CD4-positive, alpha-beta T cell treated with Interleukin-21 for 1 hour (primary cell): ENCODE measurements at regions not wholly inside any gene's neighbourhood (a gene's known extent, or its start where the extent isn't known, plus 50 kb on each side); places are given as distances from the start of the nearest gene placed in this dataset.
"Not testable (repeated sequence)": the region's sequence is repeated elsewhere in the genome, so short reads cannot be mapped to it uniquely, and the experiment has no call there.

ENCODE experiments used
- DNase-seq: peaks from one replicate; pipeline ENCODE4 v3.0.0-alpha.2; 2020

DNA sequence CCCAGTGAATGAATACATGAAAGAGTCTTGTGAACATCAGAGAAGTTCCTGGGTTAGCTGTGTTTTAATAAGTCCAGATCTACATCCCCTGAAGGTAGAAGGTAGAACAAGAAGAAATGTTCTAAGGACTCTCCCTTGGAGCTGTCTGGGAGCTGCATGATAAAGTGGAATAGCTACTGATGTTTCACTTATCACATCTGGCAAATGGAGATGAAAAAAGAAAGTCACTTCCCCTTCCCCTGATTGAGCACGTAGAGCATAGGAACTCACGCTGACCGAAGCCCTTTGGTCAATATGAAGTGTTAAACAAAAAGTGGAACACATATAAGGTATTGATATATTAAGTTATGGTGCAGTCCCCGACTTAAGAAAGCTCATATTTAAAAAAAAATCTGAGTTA, 53.2 kb upstream of the PARP1 start:
- no peak for DNase-seq

DNA sequence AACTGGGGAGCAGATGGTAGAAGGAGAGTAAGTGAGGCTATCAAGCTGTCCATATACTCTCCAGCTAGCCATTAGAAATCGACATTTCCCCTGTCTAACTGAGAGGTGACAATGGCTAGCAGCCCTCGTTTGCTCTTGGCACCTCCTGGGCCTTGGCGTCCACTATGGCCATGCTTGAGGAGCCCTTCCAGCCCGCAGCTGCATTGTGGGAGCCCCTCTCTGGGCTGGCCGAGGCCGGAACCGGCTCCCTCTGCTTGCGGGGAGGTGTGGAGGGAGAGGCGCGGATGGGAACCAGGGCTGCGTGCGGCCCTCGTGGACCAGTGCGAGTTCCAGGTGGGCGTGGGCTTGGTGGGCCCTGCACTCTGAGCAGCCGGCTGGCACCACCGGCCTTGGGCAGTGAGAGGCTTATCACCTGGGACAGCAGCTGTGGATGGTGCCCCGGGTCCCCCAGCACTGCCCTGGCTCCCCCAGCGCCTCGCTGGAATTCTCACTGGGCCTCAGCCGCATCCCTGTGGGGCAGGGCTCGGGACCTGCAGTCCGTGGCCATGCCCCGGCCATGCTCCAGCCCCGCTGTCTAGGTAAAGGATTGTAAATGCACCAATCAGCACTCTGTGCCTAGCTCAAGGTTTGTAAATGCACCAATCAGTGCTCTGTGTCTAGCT, 56.2 kb upstream of the PARP1 start:
- no peak for DNase-seq

DNA sequence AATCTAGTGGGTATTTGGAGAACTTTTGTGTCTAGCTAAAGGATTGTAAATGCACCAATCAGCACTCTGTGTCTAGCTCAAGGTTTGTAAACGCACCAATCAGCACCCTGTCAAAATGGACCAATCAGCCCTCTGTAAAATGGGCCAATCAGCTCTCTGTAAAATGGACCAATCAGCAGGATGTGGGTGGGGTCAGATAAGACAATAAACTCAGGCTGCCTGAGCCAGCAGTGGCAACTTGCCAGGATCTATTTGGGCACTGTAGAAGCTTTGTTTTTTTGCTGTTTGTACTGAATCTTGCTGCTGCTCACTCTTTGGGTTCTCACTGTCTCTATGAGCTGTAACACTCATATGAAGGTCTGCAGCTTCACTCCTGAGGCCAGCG, 56.7 kb upstream of the PARP1 start:
- not testable (repeated sequence) for DNase-seq

DNA sequence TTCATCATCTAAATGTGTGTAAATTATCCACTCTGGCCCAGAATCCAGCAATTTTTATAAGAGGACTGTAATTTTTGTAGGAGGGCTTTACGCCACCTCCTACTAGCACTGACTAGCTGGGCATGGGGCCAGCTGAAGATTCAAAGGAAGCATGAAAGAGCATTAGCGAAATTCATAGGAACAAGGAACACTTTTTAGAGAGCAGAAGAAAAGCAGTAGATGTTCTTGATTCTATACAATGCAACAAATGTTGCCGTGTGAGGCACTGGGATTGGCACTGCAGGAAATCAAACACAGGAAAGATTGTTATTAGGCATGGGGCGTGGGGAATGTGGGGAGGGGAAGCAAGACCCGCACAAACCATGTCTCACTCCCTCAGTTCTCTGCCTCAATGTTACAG, 58.4 kb upstream of the PARP1 start:
- no peak for DNase-seq

DNA sequence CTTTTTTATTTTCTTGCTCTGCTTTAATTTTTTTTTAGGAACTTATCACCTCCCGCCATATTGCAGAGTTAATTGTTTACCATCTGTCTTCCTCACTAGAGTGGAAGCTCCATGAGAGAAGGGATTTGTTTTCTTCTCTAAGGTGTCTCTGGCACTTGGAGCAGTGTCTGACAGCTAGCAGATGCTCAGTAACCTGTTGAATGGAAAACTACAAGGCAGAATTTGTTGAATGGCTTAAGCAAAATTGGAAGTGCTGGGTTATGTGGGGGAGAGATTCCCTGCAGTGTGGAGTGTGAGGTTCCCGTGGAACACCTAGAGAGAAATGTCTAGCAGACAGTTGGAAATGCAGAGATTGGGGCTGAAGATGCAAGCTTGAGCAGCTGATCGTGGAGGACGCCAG, 59.5 kb upstream of the PARP1 start:
- no peak for DNase-seq

DNA sequence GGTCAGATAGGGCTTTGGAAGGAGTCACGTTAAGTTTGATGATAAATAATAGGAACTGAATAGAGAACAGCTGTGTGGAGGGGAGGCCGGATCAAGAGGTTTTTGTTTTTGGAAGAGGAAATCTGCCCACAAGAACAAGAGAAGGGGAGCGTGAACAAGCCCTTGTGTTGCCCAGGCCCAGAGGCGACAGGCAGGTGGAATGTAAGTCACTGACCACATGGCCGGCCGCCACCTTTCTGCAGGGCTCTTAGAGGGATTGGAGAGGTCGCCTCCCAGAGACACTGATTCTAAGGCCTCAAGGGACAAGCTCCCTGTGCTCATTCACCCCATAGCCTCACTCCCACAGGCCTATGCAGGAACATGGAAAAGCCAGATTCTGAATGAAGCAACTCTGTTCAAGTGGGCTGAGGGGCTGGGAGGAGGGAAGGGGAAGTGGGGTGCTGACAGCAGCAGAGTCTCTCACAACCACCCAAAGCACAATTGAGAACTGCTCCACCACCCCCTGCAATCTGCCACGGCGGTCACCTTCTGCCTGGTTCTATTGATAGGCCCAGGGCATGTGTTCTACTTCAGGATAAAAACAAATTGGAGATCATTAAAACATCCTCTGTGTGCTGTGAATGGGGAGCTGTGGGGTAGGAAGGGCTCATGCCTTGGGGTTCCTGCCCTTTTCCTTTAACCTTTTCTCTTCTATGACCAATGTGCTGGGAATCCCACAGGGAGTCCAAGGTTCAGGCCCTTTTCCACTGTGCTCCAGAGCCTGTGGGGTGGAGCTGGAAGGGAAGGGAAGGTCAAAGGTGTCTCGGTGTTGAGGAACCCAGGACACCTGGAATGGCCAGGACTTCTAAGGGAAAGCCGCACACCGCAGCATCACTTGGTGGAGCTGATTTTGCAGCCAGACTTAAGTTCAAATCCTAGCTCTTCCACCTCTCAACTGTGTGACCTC, 63.3 kb upstream of the PARP1 start:
- DNase-seq, result no peak

DNA sequence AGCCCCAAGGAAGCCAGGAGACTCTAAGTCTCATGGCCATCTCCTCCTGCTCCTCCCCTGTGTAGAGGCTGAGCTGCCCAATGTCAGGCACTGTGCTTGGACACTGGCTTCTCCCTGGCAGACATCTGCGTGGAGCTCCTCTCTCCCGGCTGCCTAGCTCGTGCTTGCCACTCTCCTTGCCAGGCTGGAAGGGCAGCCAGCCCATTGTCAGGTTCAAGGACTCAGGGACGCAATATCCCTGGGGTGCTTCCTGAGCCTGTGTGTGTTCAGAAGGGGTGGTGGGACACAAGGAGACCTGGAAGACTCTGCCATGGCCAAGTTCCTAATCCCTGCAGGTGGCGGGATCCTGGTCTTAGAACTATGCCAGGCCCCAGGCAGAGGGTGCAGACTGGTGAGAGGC, 65.4 kb upstream of the PARP1 start:
- DNase-seq, result no peak

DNA sequence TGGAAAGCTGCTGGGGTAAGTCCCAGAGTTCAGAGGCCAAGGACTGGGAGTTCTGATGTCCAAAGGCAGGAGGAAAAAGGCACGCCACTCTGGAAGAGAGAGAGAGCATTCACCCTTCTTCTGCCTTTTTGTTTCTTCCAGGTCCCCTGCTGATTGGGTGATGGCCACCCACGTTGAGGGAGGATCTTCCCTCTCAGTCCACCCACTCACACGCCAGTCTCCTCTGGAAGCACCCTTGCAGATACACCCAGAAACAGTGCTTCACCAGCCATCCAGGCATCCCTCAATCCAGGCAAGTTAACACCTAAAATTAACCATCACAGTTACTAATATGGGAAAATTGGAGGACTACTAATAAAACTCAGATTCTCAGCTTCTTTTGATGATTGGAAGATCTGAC, 66.1 kb upstream of the PARP1 start:
- no peak for DNase-seq

DNA sequence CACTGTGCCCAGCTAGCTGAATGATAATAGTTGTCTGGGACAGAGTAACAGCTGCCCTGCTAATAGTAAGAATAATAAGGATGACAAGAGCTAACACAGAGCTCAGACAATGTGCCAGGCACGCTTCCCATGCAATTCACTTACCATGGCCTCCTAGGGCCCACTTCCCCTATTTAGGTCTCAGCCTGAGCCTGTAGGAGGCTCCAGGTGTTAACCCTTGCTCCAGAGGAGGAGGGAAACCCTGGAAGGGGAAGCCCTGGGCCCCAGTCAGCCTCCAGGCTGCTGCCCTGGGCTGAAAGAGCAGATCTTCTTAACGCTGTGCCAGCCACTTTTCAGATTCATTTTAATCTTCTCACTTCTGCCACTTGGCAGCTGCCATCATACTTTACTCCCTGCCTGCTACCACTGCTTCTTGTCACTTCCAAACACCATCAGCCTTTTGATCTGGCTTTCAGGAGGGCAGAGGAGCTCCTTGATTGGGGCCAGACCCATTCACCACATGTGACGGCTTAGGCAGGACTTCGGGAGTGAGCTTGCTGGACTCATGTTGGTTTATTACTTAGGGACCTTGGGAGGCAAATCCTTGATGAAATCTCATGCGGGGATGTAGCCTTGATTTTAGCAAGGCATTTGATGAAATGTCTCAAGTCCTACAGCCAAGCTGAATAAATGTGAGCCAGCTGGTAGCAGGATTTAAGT, 66.7 kb upstream of the PARP1 start:
- DNase-seq, result no peak

DNA sequence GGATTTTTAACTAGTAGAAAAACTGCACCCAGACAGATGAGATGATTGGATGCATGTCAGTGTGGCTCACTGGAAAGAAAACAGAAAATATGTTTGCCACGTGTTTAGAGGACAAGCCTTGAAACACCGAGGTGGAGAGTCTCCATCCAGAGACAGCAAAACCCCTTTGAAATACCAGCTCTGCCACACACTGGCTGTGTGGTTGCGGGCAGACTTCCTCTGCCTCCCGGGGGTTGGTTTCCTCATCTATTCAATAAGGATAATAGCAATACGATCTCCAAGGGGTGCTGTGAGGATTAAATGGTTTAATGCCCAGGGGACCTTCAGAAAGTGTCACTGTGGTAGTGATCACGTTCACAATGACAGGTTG, 67.2 kb upstream of the PARP1 start:
- no peak for DNase-seq

DNA sequence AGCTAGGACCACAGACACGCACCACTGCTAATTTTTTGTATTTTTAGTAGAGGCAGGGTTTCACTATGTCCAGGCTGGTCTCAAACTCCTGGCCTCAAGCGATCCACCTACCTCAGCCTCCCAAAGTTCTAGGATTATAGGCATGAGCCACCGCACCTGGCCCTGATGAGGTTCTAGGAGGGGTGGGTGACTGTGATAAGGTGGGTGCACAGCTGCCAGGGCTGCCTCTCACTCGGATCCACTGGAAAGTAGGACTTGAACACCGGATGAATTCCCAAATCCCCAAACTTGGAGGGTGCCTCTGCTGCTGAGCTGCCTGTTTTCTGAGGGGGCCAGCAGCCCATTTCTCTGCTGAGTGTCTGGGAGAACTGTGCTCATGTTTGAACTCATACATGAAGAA, 68.2 kb upstream of the PARP1 start:
- no peak for DNase-seq

DNA sequence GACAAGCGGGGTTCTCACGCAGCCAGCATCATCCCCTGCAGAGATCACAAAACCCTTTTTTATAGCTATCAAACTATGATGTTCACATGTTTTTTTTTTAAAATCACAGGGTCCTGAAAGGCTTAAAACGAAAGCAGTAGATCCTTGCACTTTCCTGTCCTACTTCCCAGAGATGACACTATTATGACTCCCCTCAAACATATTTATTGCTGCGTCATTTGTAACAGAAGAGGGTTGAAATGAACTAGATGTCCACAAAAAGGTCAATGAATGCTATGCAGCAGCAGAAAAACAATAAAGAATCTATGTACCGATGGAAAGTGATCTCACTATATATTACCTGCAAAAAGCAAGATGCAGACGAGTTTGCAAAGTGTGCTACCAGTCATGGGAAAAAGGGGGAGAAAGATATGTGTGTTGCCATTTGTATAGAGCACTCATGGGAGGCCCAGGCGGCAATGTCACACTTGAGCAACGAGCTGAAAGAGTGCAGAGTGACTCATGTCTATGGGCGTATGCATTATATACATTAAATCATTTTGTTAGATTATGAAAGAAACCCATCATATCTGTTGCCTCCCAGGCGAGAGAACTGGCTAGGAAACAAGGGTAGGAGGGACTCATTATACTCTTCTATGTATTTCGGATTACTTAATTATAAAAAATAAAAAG, 68.9 kb upstream of the PARP1 start:
- no peak for DNase-seq

DNA sequence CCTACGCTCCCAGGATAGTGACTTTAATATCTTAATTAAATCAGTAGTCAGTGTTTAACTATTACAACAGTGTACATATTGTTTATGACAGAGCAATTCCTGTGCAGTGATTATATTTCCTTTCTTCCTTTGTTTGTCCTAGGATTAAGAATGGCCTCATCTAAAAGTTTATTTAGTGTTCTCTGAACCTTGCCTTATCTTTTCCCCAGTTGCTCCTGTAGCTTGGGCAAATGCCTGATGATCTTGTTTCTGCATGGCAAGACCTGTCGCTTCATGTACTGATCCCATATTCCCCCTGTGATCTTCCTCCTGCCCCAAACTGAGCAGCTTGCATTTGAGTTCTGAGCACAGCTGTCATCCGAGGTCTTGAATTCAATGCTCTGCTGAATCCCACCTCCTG, 69.1 kb upstream of the STUM start:
- no peak for DNase-seq

DNA sequence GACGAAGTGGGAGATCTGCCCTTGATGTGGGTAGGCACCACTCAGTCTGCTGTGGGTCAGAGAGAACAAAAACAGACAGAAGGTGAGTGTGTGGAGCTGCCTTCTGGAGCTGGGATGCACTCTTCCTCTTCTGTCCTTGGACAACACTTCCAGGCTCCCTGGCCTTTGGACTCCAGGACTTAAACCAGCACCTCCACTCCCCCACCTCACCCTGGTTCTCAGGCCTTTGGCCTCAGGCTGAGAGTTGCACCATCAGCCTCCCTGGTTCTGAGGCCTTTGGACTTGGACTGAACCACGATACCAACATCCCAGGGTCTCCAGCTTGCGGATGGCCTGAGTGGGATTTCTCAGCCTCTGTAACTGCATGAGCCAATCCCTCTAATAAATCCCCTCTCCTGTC, 68.1 kb upstream of the STUM start:
- DNase-seq, result no peak

DNA sequence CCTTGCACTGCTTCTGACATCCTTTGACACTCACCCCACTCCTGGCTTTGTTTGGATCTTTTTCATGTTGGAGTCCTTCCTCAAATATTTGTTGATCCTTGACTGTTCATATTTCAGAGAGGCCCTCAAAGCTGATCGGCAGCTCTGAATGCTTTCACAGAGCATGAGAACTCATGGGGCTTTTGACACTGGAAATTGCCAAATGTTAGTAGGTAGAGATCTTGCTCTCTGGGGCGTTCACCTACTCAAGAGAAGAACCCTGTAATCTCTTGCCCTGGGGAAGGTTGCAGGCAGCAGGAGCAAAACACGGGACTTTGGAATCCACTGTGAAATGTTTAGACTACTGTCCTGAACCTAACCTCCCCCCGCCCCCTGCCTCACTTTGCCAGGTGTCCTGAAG, 67.4 kb upstream of the STUM start:
- no peak for DNase-seq

DNA sequence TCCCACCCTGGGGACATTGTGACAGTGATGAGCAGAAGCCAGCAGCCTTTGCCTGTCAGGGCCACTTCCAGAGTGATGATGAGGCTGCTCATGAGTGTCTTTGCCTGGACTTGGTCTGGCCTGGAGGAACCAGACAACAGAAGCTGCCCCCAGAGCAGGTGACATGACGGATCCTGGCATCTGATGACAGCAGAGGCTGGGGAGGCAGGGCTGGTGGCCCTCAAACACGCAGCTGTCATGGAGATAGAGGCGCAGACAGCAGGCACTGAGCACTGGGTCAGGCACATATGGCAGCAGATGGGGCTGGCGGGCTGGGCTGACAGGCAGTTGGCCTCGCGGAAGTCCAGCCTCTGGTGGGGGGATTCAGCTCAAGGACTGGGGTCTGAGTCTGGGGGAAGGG, 66.4 kb upstream of the STUM start:
- DNase-seq, result no peak

DNA sequence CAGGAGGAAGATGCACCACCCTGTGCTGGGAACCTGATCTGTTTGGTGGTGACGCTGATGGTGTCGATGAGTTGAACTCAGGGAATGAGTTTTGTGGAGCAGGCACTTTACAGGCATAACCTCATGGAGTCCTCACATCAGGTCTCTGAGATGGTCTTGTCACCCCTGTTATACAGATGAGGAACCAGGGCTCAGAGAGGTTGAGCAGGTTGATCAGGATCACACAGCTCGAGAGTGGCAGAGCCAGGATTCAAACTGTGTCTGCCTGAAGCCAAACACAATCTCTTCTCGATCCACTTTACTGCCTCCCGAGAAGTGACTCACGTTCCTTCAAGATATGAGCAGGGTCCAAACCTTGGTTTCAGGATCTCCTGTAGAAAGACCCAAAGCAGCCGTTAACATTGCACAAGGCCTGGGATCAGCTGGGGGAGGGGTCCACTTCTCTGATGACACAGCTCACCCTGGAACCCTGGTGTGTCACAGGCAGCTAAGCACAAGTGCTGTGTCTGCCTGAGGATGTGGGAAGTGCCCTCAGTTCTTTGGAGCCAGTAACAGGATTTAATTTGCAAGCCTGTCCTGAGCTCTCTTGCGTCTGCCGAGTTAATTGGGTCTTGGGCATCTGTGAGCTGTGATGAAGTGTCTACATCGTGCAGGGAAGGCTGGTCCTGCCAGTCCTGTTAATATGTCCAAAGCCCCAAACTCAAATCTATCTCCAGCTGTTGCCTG, 65.4 kb upstream of the STUM start:
- DNase-seq, result no peak

DNA sequence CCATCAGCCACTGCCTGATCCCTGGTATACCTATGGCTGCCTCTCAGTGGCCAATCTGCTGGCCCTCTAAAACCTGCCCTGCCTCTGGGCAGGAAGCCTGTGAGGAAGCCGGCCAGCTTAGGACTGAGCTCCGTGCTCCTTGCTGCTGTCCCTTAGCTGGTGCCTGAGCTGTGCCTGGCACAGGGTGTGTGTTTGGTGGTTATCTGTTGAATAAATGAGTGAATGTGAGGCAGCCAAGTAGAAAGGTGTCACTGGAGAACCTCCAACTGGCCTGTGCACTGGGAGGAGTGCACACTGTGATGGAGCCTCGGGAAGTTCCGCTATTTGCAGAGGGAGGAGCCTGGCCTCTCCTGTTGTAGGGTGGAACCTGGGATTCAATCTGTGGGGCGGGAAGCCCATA, 63.4 kb upstream of the STUM start:
- DNase-seq, result no peak

DNA sequence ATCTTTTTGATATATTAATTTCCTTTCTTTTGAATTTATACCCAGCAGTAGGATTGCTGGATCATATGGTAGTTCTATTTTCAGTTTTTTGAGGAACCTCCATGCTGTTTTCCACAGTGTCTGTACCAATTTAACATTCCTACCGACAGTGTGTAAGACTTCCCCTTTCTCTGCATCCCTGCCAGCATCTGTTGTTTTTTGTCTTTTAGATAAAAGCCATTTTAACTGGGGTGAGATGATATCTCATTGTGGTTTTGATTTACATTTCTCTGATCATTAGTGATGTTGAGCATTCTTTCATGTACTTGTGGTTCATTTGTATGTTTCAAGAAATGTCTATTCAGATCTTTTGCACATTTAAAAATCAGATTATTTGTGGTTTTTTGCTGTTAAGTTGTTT, 62.4 kb upstream of the STUM start:
- DNase-seq, result peak; percentile 17

DNA sequence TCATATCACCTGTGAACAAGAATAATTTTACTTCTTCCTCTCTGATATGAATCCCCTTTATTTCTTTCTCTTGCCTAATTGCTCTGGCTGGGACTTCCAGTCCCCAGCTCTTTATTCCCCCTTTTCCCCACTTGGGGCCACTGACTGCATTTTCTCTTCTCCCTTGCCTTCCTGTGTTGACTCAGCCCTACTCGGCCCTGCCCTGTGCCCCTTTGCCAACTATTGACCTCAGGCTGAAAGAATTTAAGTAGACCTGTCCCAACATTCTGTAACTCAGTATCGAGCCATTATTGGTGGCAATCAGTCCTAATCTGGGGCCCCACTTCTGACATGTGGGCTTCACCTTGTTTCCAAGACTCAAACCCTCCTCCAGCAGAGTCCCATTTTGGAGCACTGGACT, 60.6 kb upstream of the STUM start:
- no peak for DNase-seq

DNA sequence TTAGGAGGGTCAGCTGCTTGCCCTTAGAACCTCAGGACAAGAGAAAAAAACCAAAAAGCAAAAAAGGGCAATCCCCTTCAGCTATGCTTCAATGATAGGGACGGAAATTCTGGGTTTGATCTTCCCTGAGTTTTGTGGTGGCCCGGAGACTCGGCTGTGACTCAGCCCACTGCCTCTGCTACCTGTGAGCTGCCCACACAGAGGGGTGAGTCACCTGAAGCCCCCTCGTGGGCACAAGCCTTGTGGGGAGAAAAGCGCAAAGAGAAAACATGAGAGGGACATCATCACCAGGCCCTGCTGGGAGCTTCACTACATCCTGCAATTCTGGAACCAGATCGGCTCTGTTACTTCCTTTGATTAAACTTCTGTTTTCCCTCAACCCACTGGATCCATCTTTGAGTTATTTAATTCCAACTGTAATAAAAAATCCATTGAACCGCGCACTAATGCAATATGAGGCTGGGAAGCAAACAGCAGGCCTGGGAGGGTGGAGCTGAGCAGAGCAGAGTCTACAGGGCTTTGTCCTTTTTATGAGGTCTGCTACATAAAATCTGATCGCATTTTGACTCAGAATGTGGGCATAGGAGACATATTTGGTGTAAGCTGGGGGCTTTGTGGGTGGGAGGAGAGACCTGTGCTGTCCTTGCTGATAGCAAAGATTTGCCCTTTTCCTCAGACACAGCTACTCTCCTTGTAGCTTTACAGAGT, 58.7 kb upstream of the STUM start:
- DNase-seq, result no peak

DNA sequence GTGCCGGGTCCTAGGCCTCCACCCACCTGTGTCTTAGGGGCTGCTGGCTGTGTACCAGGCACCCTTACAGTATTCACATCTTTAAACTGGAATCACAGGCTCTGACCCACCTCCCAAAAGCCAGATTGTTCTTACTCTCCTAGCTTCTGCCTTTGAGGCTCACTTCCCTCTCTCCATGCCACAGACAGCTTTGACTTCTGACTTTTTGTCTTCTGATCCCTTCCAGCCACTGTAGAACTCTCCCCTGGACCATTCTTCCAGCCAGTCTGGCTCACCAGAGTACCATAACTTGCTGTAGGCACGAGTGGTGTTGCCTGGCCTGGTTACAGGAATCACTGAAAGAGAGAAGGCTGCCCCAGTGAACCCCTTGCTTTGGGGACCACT, 58.1 kb upstream of the STUM start:
- DNase-seq, result no peak
